ENCODE measurements at regions not wholly inside any gene's neighbourhood (a gene's known extent, or its start where the extent isn't known, plus 50 kb on each side); places are given as distances from the start of the nearest gene placed in this dataset.

GRCh38 chr7:138358850-138359341 is 101.2 kb upstream of the TRIM24 start:
- TF ChIP-seq MAX (CRISPR knock-in tag; IDR thresholded peaks at IDR 0.05), result no peak
- TF ChIP-seq ZNF263 (CRISPR knock-in tag; IDR thresholded peaks at IDR 0.05; ENCODE audit: low read depth), result no peak
- TF ChIP-seq, protein P1, sequence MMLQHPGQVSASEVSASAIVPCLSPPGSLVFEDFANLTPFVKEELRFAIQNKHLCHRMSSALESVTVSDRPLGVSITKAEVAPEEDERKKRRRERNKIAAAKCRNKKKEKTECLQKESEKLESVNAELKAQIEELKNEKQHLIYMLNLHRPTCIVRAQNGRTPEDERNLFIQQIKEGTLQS (CRISPR knock-in tag; conservative IDR thresholded peaks at IDR 0.05), result no peak
- TF ChIP-seq CTCF (IDR thresholded peaks at IDR 0.05), result no peak
- no peak for TF ChIP-seq NR2C2 (CRISPR knock-in tag; IDR thresholded peaks at IDR 0.05)
- TF ChIP-seq CREM (CRISPR knock-in tag; IDR thresholded peaks at IDR 0.05), result no peak
- TF ChIP-seq, protein P2, sequence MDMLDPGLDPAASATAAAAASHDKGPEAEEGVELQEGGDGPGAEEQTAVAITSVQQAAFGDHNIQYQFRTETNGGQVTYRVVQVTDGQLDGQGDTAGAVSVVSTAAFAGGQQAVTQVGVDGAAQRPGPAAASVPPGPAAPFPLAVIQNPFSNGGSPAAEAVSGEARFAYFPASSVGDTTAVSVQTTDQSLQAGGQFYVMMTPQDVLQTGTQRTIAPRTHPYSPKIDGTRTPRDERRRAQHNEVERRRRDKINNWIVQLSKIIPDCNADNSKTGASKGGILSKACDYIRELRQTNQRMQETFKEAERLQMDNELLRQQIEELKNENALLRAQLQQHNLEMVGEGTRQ (CRISPR knock-in tag; IDR thresholded peaks at IDR 0.05), result no peak
- TF ChIP-seq ELF4 (CRISPR knock-in tag; IDR thresholded peaks at IDR 0.05; ENCODE audit: low read depth), result no peak
- no peak for TF ChIP-seq ETV6 (CRISPR knock-in tag; IDR thresholded peaks at IDR 0.05)
- TF ChIP-seq TP53 (CRISPR knock-in tag; IDR thresholded peaks at IDR 0.05), result no peak
- TF ChIP-seq FOXP1 (CRISPR knock-in tag; IDR thresholded peaks at IDR 0.05; ENCODE audit: borderline replicate concordance), result no peak
- no peak for TF ChIP-seq HMGXB4 (CRISPR knock-in tag; IDR thresholded peaks at IDR 0.05)
- TF ChIP-seq E2F1 (CRISPR knock-in tag; IDR thresholded peaks at IDR 0.05), result no peak
